HEK293T (cell line): ENCODE measurements at regions not wholly inside any gene's neighbourhood (a gene's known extent, or its start where the extent isn't known, plus 50 kb on each side); places are given as distances from the start of the nearest gene placed in this dataset.

Source experiments
- CTCF ChIA-PET: fragments of 350-600 bp; formaldehyde crosslinking; extraction: SDS; loops from one replicate; lab custom pipeline; 2021; ENCODE audit warnings: antibody characterized with exemption, inconsistent platforms; lab: Yijun Ruan, JAX
- POLR2A ChIA-PET: fragments of 350-600 bp; formaldehyde crosslinking; extraction: SDS; loops from one replicate; lab custom pipeline; 2020; ENCODE audit warnings: antibody characterized with exemption, inconsistent platforms; lab: Yijun Ruan, JAX
- DNase-seq: peaks from one replicate; pipeline ENCODE4 v3.0.0; 2012; ENCODE audit warnings: mixed read lengths; ENCODE audit errors: extremely low spot score
- ARNT ChIP-seq: fragments of 450-650 bp; IDR thresholded peaks from 2 replicates; pipeline ENCODE4 v1.6.1; 2017; ENCODE audit warnings: mild to moderate bottlenecking
- BHLHE40 ChIP-seq: fragments of 450-650 bp; IDR thresholded peaks from 2 replicates; pipeline ENCODE4 v1.6.1; 2016; ENCODE audit warnings: mild to moderate bottlenecking, moderate library complexity, borderline replicate concordance
- CTBP1 ChIP-seq: fragments of 450-650 bp; IDR thresholded peaks from 2 replicates; pipeline ENCODE4 v1.6.1; 2016; ENCODE audit warnings: borderline replicate concordance
- ELF4 ChIP-seq: fragments of 450-650 bp; IDR thresholded peaks from 2 replicates; pipeline ENCODE4 v1.6.1; 2017; ENCODE audit warnings: antibody characterized with exemption
- FOXA1 ChIP-seq: fragments of 450-650 bp; IDR thresholded peaks from 2 replicates; pipeline ENCODE4 v1.6.1; 2016; ENCODE audit warnings: mild to moderate bottlenecking
- FOXK2 ChIP-seq: fragments of 450-650 bp; IDR thresholded peaks from 2 replicates; pipeline ENCODE4 v1.6.1; 2016; ENCODE audit warnings: mild to moderate bottlenecking
- FOXM1 ChIP-seq: fragments of 450-650 bp; IDR thresholded peaks from 2 replicates; pipeline ENCODE4 v1.6.1; 2017; ENCODE audit warnings: mild to moderate bottlenecking, borderline replicate concordance
- HDGF ChIP-seq: fragments of 450-650 bp; IDR thresholded peaks from 2 replicates; pipeline ENCODE4 v1.6.1; 2017; ENCODE audit warnings: antibody characterized with exemption, borderline replicate concordance
- L3MBTL2 ChIP-seq: fragments of 450-650 bp; conservative IDR thresholded peaks from 2 replicates; pipeline ENCODE4 v1.6.1; 2016; ENCODE audit warnings: mild to moderate bottlenecking
- LEF1 ChIP-seq: fragments of 450-650 bp; IDR thresholded peaks from 2 replicates; pipeline ENCODE4 v1.6.1; 2017; ENCODE audit warnings: mild to moderate bottlenecking, borderline replicate concordance
- NFRKB ChIP-seq: fragments of 450-650 bp; IDR thresholded peaks from 2 replicates; pipeline ENCODE4 v1.6.1; 2016; ENCODE audit warnings: mild to moderate bottlenecking, moderate library complexity
- PKNOX1 ChIP-seq: fragments of 450-650 bp; IDR thresholded peaks from 2 replicates; pipeline ENCODE4 v1.6.1; 2016
- SP1 ChIP-seq: fragments of 450-650 bp; IDR thresholded peaks from 2 replicates; pipeline ENCODE4 v1.6.1; 2017
- SUZ12 ChIP-seq: fragments of 450-650 bp; IDR thresholded peaks from 2 replicates; pipeline ENCODE4 v1.6.1; 2016; ENCODE audit warnings: mild to moderate bottlenecking
- TARDBP ChIP-seq: fragments of 450-650 bp; IDR thresholded peaks from 2 replicates; pipeline ENCODE4 v1.6.1; 2016
- ZNF384 ChIP-seq: fragments of 450-650 bp; IDR thresholded peaks from 2 replicates; pipeline ENCODE4 v1.6.1; 2016

GRCh38 chr6:105642708-105643107, 239.8 kb upstream of the PREP start:
- ChIA-PET CTCF (no interaction called here), POLR2A (no interaction called here)
- TF ChIP-seq FOXM1 (no peak), TARDBP (no peak), BHLHE40 (no peak), ZNF384 (no peak), ARNT (no peak), NFRKB (no peak), LEF1 (no peak), SP1 (no peak), CTBP1 (no peak), FOXA1 (no peak), ELF4 (no peak), SUZ12 (no peak), FOXK2 (no peak), HDGF (no peak), PKNOX1 (no peak), L3MBTL2 (no peak)
- DNase-seq: no peak

GRCh38 chr6:105641504-105641903, 238.6 kb upstream of the PREP start:
- ChIA-PET POLR2A (no interaction called here), CTCF (no interaction called here)
- DNase-seq: no peak
- TF ChIP-seq SP1 (no peak), SUZ12 (no peak)

GRCh38 chr6:105639124-105639523, 236.2 kb upstream of the PREP start:
- CTCF ChIA-PET: no interaction called here
- no peak for DNase-seq

GRCh38 chr6:105633814-105634213, 230.9 kb upstream of the PREP start:
- TF ChIP-seq LEF1: no peak
- TF ChIP-seq SUZ12: no peak
- TF ChIP-seq TARDBP: no peak
- TF ChIP-seq FOXM1: no peak
- no peak for TF ChIP-seq HDGF
- no peak for TF ChIP-seq FOXA1
- no peak for TF ChIP-seq PKNOX1
- no peak for TF ChIP-seq ZNF384
- no peak for TF ChIP-seq CTBP1
- DNase-seq: no peak
- ChIA-PET CTCF (no interaction called here), POLR2A (no interaction called here)

More at GRCh38 chr6:105639124-105639523, 236.2 kb upstream of the PREP start:
- POLR2A ChIA-PET: no interaction called here
- TF ChIP-seq BHLHE40 (no peak), PKNOX1 (no peak), TARDBP (no peak), FOXK2 (no peak), ARNT (no peak), ZNF384 (no peak), SP1 (no peak), HDGF (no peak), L3MBTL2 (no peak), CTBP1 (no peak)

- CTCF ChIA-PET: no interaction called here
- no peak for DNase-seq
- POLR2A ChIA-PET: no interaction called here
- TF ChIP-seq FOXK2: no peak
- TF ChIP-seq SP1: no peak
- TF ChIP-seq FOXM1: no peak
- no peak for TF ChIP-seq HDGF
- TF ChIP-seq NFRKB: no peak
- no peak for TF ChIP-seq ARNT
- TF ChIP-seq LEF1: no peak
- no peak for TF ChIP-seq ELF4
- no peak for TF ChIP-seq CTBP1
- no peak for TF ChIP-seq PKNOX1
- no peak for TF ChIP-seq SUZ12
- TF ChIP-seq BHLHE40: no peak
- no peak for TF ChIP-seq TARDBP
- TF ChIP-seq L3MBTL2: no peak
- no peak for TF ChIP-seq FOXA1
Observed at GRCh38 chr6:105628156-105628860, 225.4 kb upstream of the PREP start.
